RWPE2 (cell line): ENCODE measurements at regions not wholly inside any gene's neighbourhood (a gene's known extent, or its start where the extent isn't known, plus 50 kb on each side); places are given as distances from the start of the nearest gene placed in this dataset.
A peak's percentile ranks its signal among the peaks of the same experiment; 100 is the strongest.

Source experiments
- ATAC-seq: fragments of 200-7000 bp; cut with Tn5 transposase; 3 replicates; pipeline ENCODE4 v1.9.1; 2021; ENCODE audit warnings: low read depth
- DNase-seq: peaks from one replicate; pipeline ENCODE4 v3.0.0-alpha.2; 2020; ENCODE audit warnings: low spot score
- H3K27ac ChIP-seq: fragments of 450-650 bp; 2 replicates; pipeline ENCODE4 v1.5.1; 2017; ENCODE audit warnings: mild to moderate bottlenecking; ENCODE audit not compliant: poor library complexity, severe bottlenecking
- H3K27me3 ChIP-seq: fragments of 250-450 bp; sonication (Bioruptor Pico); 2 replicates; pipeline ENCODE4 v1.5.1; 2021; ENCODE audit warnings: mild to moderate bottlenecking, moderate library complexity; ENCODE audit not compliant: insufficient read depth, poor library complexity, severe bottlenecking
- H3K36me3 ChIP-seq: fragments of 250-450 bp; sonication (Bioruptor Pico); 2 replicates; pipeline ENCODE4 v1.5.1; 2020; ENCODE audit warnings: low read depth, mild to moderate bottlenecking, moderate library complexity
- H3K4me1 ChIP-seq: fragments of 250-450 bp; sonication (Bioruptor Pico); 2 replicates; pipeline ENCODE4 v1.5.1; 2021; ENCODE audit warnings: mild to moderate bottlenecking, moderate library complexity; ENCODE audit not compliant: insufficient read depth, poor library complexity, severe bottlenecking
- H3K4me3 ChIP-seq: fragments of 250-450 bp; sonication (Bioruptor Pico); 2 replicates; pipeline ENCODE4 v1.5.1; 2021; ENCODE audit warnings: mild to moderate bottlenecking, moderate library complexity; ENCODE audit not compliant: severe bottlenecking
- H3K9me3 ChIP-seq: fragments of 250-450 bp; sonication (Bioruptor Pico); 2 replicates; pipeline ENCODE4 v1.5.1; 2021; ENCODE audit warnings: mild to moderate bottlenecking, moderate library complexity; ENCODE audit not compliant: severe bottlenecking
- TF ChIP-seq, protein P1 (sequence below): fragments of 450-650 bp; IDR thresholded peaks from one replicate; pipeline ENCODE4 v1.5.1; 2017; ENCODE audit warnings: mild to moderate bottlenecking, moderate library complexity; ENCODE audit not compliant: poor library complexity, severe bottlenecking

DNA sequence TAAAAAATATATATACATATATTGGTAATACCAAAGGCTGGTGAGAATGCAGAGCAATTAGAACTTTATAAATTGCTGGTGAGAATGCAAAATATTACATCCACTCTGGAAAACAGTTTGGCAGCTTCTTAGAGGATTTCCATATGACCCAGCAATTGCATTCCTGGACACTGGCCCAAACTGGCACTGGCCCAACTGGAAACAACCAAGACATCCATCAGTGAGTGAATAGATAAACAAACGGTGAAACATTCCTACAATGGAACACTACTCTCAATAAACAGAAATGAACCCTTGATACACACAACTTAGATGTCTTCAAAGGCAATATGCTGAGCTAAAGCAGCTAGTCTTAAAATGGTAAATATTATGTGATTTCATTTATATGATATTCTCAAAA lies 524.2 kb downstream of the IQCM start:
- DNase-seq = no peak
- TF ChIP-seq, protein P1, sequence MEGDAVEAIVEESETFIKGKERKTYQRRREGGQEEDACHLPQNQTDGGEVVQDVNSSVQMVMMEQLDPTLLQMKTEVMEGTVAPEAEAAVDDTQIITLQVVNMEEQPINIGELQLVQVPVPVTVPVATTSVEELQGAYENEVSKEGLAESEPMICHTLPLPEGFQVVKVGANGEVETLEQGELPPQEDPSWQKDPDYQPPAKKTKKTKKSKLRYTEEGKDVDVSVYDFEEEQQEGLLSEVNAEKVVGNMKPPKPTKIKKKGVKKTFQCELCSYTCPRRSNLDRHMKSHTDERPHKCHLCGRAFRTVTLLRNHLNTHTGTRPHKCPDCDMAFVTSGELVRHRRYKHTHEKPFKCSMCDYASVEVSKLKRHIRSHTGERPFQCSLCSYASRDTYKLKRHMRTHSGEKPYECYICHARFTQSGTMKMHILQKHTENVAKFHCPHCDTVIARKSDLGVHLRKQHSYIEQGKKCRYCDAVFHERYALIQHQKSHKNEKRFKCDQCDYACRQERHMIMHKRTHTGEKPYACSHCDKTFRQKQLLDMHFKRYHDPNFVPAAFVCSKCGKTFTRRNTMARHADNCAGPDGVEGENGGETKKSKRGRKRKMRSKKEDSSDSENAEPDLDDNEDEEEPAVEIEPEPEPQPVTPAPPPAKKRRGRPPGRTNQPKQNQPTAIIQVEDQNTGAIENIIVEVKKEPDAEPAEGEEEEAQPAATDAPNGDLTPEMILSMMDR = no peak
- Histone ChIP-seq H3K36me3 (no peaks in the 10 kb centered on the region), H3K9me3 (no peaks in the 10 kb centered on the region), H3K4me1 (no peaks in the 10 kb centered on the region), H3K27me3 (no peaks in the 10 kb centered on the region), H3K27ac (no peak overlapping the region), H3K4me3 (no peak overlapping the region)
- ATAC-seq = peak; percentile 21; the same call in 1 of the 3 replicates

GRCh38 chr4:149280806-149281205 lies 534.8 kb downstream of the IQCM start:
- no peak overlapping the region for H3K4me3 ChIP-seq
- no peaks in the 10 kb centered on the region for H3K9me3 ChIP-seq
- ATAC-seq (no peak), DNase-seq (no peak)
- H3K27ac ChIP-seq = no peak overlapping the region
- H3K4me1 ChIP-seq = no peaks in the 10 kb centered on the region
- H3K36me3 ChIP-seq = no peaks in the 10 kb centered on the region
- TF ChIP-seq, protein P1 = no peak
- H3K27me3 ChIP-seq = no peaks in the 10 kb centered on the region

DNA sequence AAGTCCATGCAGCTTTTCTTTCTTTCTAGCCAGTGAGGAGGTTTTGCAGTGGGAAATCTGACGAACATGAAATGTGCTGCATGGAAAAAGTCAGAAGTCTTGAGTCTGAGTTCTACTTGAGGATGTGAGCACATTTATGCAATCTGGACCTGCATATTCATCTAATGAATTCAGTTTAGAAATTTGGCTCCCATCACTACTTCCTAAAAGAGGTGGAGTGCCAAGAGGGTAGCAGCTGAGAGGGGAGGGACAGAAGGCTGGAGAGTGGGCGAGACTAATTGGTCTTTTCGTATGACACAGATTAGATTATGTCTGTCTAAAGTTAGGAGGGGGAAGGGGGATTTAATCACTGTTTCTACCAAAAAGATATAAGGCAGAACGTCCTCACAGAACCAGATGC lies 535.9 kb downstream of the IQCM start:
- no peaks in the 10 kb centered on the region for H3K9me3 ChIP-seq
- H3K4me3 ChIP-seq = no peak overlapping the region
- TF ChIP-seq, protein P1 = no peak
- ATAC-seq = no peak
- H3K4me1 ChIP-seq = no peaks in the 10 kb centered on the region
- H3K36me3 ChIP-seq = no peaks in the 10 kb centered on the region
- DNase-seq = no peak
- no peaks in the 10 kb centered on the region for H3K27me3 ChIP-seq
- no peak overlapping the region for H3K27ac ChIP-seq

- ATAC-seq = no peak
Observed at GRCh38 chr4:149279331-149279730, 536.3 kb downstream of the IQCM start.

DNA sequence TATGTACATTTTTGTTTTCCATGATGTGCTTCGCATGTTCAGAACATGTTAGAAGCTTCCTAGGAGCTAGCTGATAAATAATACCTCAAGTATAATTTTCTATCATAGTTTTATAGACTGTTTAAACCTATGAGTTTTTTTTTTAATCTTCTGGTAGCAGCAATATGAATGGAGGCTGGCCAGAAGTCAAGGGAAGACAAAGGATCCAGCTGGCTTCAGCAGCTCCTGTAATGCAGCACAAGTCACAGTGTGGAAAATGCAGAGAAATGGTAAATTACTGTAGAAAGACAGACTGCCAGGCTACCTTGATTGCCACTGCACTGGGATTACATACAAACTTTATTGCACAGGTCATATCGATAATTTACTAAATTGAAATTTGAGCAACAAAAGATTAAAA lies 537.9 kb downstream of the IQCM start:
- H3K27me3 ChIP-seq = no peaks in the 10 kb centered on the region
- no peak overlapping the region for H3K4me3 ChIP-seq

More at GRCh38 chr4:149279331-149279730, 536.3 kb downstream of the IQCM start:
- H3K36me3 ChIP-seq = no peaks in the 10 kb centered on the region
- no peak for DNase-seq
- no peak overlapping the region for H3K27ac ChIP-seq
- H3K9me3 ChIP-seq = no peaks in the 10 kb centered on the region
- no peak overlapping the region for H3K4me3 ChIP-seq
- TF ChIP-seq, protein P1 = no peak
- H3K27me3 ChIP-seq = no peaks in the 10 kb centered on the region
- H3K4me1 ChIP-seq = no peaks in the 10 kb centered on the region

More for the DNA sequence above, 537.9 kb downstream of the IQCM start:
- TF ChIP-seq, protein P1 = no peak
- H3K27ac ChIP-seq = no peak overlapping the region
- H3K9me3 ChIP-seq = no peaks in the 10 kb centered on the region
- H3K36me3 ChIP-seq = no peaks in the 10 kb centered on the region
- no peaks in the 10 kb centered on the region for H3K4me1 ChIP-seq
- DNase-seq = no peak
- no peak for ATAC-seq
